Sigmoid colon (tissue), 6 donors: ENCODE measurements at regions not wholly inside any gene's neighbourhood (a gene's known extent, or its start where the extent isn't known, plus 50 kb on each side); places are given as distances from the start of the nearest gene placed in this dataset.

ENCODE experiments used
- DNase-seq: peaks from one replicate; pipeline ENCODE4 v3.0.0-alpha.2; 2019
- H3K27ac ChIP-seq, 4 donors: fragments of 200-600 bp; sonication (generic); one replicate each; pipeline ENCODE4 v1.5.1; 2016 to 2019; ENCODE audit warnings: mild to moderate bottlenecking in 1 of 4
- H3K27me3 ChIP-seq, 3 donors: fragments of 200-600 bp; sonication (generic); one replicate each; pipeline ENCODE4 v1.5.1; 2019; ENCODE audit warnings: mild to moderate bottlenecking in 1 of 3
- H3K36me3 ChIP-seq, 4 donors: fragments of 200-600 bp; sonication (generic); one replicate each; pipeline ENCODE4 v1.5.1; 2016 to 2019
- H3K4me1 ChIP-seq, 4 donors: fragments of 200-600 bp; sonication (generic); one replicate each; pipeline ENCODE4 v1.5.1; 2017 to 2019
- H3K4me3 ChIP-seq, 4 donors: fragments of 200-600 bp; sonication (generic); one replicate each; pipeline ENCODE4 v1.5.1; 2017 to 2019; ENCODE audit warnings: mild to moderate bottlenecking in 2 of 4, moderate library complexity in 1 of 4
- H3K9me3 ChIP-seq, 4 donors: fragments of 200-600 bp in 3 of 4; sonication (generic) in 3 of 4; one replicate each; pipeline versions ENCODE4 v1.5.1 to v1.6.1; 2013 to 2019
- EP300 ChIP-seq, 4 donors: sonication (generic); formaldehyde crosslinking; IDR thresholded peaks; one replicate each; pipeline ENCODE4 v1.6.1; 2017; ENCODE audit warnings: antibody characterized with exemption in 4 of 4
- POLR2A ChIP-seq, 2 donors: fragments of 450-650 bp; IDR thresholded peaks; one replicate each; pipeline ENCODE4 v1.6.1; 2016; ENCODE audit warnings: antibody characterized with exemption in 2 of 2, mild to moderate bottlenecking in 2 of 2, moderate library complexity in 2 of 2
- POLR2AphosphoS5 ChIP-seq, 4 donors: sonication (generic); formaldehyde crosslinking; IDR thresholded peaks; one replicate each; pipeline ENCODE4 v1.6.1; 2017; ENCODE audit warnings: antibody characterized with exemption in 4 of 4
- WGBS, 2 donors: extraction: QIAGEN DNeasy Blood & Tissue Kit; methylation state at CpG; one replicate each; pipeline ENCODE4 v1.1.7; 2013; 5-methylcytosine and 5-hydroxymethylcytosine counted together
- intact Hi-C: fragments of 100-400 bp; cut with DNase I; formaldehyde crosslinking; loops from one replicate; pipeline ENCODE4 v1.15.1; 2023
- TF ChIP-seq, protein P1 (sequence below), 4 experiments: fragments of 450-650 bp in 3 of 4; fragments of 200-600 bp in 1 of 4; IDR thresholded peaks; one replicate each; pipeline ENCODE4 v1.5.1; 2016 to 2019; ENCODE audit warnings: antibody characterized with exemption in 4 of 4, mild to moderate bottlenecking in 3 of 4, moderate library complexity in 2 of 4
- donor health status: healthy with polysubstance abuse.
- donor health status: healthy.

GRCh38 chr5:103498800-103499551, 63.6 kb downstream of the NUDT12 start:
- 87 to 91% methylated on average over 10 of the region's 10 CpGs for WGBS, 2 donors
- H3K9me3 ChIP-seq: peaks cover 0 to 2% (median 0%) of the 10 kb centered on the region in 4 donors
- no peaks in the 10 kb centered on the region for H3K36me3 ChIP-seq
- no peak for DNase-seq
- TF ChIP-seq POLR2A (IDR thresholded peaks at IDR 0.05) (no peak), EP300 (IDR thresholded peaks at IDR 0.05) (no peak), POLR2AphosphoS5 (IDR thresholded peaks at IDR 0.05) (no peak)
- TF ChIP-seq, protein P1, sequence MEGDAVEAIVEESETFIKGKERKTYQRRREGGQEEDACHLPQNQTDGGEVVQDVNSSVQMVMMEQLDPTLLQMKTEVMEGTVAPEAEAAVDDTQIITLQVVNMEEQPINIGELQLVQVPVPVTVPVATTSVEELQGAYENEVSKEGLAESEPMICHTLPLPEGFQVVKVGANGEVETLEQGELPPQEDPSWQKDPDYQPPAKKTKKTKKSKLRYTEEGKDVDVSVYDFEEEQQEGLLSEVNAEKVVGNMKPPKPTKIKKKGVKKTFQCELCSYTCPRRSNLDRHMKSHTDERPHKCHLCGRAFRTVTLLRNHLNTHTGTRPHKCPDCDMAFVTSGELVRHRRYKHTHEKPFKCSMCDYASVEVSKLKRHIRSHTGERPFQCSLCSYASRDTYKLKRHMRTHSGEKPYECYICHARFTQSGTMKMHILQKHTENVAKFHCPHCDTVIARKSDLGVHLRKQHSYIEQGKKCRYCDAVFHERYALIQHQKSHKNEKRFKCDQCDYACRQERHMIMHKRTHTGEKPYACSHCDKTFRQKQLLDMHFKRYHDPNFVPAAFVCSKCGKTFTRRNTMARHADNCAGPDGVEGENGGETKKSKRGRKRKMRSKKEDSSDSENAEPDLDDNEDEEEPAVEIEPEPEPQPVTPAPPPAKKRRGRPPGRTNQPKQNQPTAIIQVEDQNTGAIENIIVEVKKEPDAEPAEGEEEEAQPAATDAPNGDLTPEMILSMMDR (IDR thresholded peaks at IDR 0.05): no peak
- no peaks in the 10 kb centered on the region for H3K27me3 ChIP-seq
- no peak overlapping the region for H3K4me3 ChIP-seq
- intact Hi-C loops: no loop called here
- H3K4me1 ChIP-seq: peaks cover 0 to 7% (median 0%) of the 10 kb centered on the region in 4 donors
- H3K27ac ChIP-seq: no peak overlapping the region

- intact Hi-C loops: no loop called here
- WGBS, 2 donors: 64 to 87% methylated on average over 1 of the region's 1 CpG
Observed at GRCh38 chr5:103498211-103498610, 64.4 kb downstream of the NUDT12 start.

GRCh38 chr5:103497781-103498180, 64.8 kb downstream of the NUDT12 start:
- Histone ChIP-seq H3K27ac (no peak overlapping the region), H3K27me3 (no peaks in the 10 kb centered on the region), H3K4me3 (no peak overlapping the region), H3K4me1 (peaks cover 0 to 7% (median 0%) of the 10 kb centered on the region in 4 donors), H3K9me3 (peaks cover 0 to 2% (median 0%) of the 10 kb centered on the region in 4 donors), H3K36me3 (no peaks in the 10 kb centered on the region)
- intact Hi-C loops: no loop called here
- DNase-seq: no peak
- TF ChIP-seq POLR2A (IDR thresholded peaks at IDR 0.05) (no peak), POLR2AphosphoS5 (IDR thresholded peaks at IDR 0.05) (no peak), EP300 (IDR thresholded peaks at IDR 0.05) (no peak)
- TF ChIP-seq, protein P1 (IDR thresholded peaks at IDR 0.05): no peak
- WGBS, 2 donors: 56 to 66% methylated on average over 3 of the region's 3 CpGs

More at GRCh38 chr5:103498211-103498610, 64.4 kb downstream of the NUDT12 start:
- no peaks in the 10 kb centered on the region for H3K27me3 ChIP-seq
- TF ChIP-seq POLR2A (IDR thresholded peaks at IDR 0.05) (no peak), EP300 (IDR thresholded peaks at IDR 0.05) (no peak), POLR2AphosphoS5 (IDR thresholded peaks at IDR 0.05) (no peak)
- TF ChIP-seq, protein P1 (IDR thresholded peaks at IDR 0.05): no peak
- peaks cover 0 to 2% (median 0%) of the 10 kb centered on the region in 4 donors for H3K9me3 ChIP-seq
- H3K36me3 ChIP-seq: no peaks in the 10 kb centered on the region
- peaks cover 0 to 7% (median 0%) of the 10 kb centered on the region in 4 donors for H3K4me1 ChIP-seq
- no peak for DNase-seq
- H3K4me3 ChIP-seq: no peak overlapping the region
- H3K27ac ChIP-seq: no peak overlapping the region

GRCh38 chr5:103490030-103490739, 72.4 kb downstream of the NUDT12 start:
- Histone ChIP-seq H3K27ac (no peak overlapping the region), H3K27me3 (no peaks in the 10 kb centered on the region), H3K4me3 (no peak overlapping the region), H3K36me3 (no peaks in the 10 kb centered on the region), H3K9me3 (peaks cover 0 to 2% (median 0%) of the 10 kb centered on the region in 4 donors), H3K4me1 (no peaks in the 10 kb centered on the region)
- intact Hi-C loops: no loop called here
- DNase-seq: no peak
- no peak for TF ChIP-seq POLR2A (IDR thresholded peaks at IDR 0.05)
- no peak for TF ChIP-seq POLR2AphosphoS5 (IDR thresholded peaks at IDR 0.05)
- TF ChIP-seq, protein P1 (IDR thresholded peaks at IDR 0.05): no peak
- TF ChIP-seq EP300 (IDR thresholded peaks at IDR 0.05): no peak
- 82 to 86% methylated on average over 4 of the region's 4 CpGs for WGBS, 2 donors
